IPS DF 4.7 (cell line): ENCODE measurements at regions not wholly inside any gene's neighbourhood (a gene's known extent, or its start where the extent isn't known, plus 50 kb on each side); places are given as distances from the start of the nearest gene placed in this dataset.
A peak's percentile ranks its signal among the peaks of the same experiment; 100 is the strongest.

Experiments used
- DNase-seq: peaks from one replicate; pipeline ENCODE4 v3.0.0-alpha.2; 2013; ENCODE audit warnings: low spot score; ENCODE audit errors: extremely low read depth

DNA sequence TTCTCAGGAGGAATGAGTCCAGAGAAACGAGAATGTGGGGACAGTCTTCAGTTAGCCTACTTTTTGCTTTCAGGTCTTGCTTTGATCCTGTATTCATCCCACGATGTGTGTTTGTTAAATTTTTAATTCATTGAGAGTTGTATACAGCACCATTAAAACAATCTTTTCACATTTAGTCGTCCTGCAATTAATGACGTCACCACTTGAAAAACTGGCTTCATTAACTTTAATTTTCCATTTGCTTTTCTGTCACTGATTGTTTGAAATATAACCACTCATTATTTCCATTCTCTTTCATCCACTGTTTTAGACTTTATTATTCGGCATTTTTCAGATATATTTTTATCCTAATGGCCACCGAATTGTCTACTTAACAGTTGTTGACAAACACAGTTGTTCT lies 146.9 kb downstream of the TFEC start:
- no peak for DNase-seq

DNA sequence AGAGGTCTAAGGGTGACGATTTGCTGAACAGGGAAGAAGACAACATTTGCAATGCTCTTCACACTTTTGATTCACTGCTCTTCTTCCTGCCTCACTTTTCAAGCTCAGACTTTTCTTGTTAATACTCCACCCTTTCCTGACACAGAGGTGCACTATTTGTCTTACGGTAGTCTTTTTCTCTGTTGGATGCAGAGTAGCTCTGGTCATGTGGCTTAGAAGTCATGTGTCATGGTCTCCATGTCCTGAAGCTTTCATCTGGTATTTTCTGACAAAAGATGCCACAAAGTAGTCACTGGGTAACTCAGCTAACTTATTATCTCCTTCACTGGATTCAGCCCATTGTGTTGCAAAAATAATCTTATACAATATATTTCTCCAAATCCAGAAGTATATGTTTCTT lies 149.1 kb downstream of the TFEC start:
- no peak for DNase-seq

GRCh38 chr7:115879171-115879570 lies 151.4 kb downstream of the TFEC start:
- no peak for DNase-seq

DNA sequence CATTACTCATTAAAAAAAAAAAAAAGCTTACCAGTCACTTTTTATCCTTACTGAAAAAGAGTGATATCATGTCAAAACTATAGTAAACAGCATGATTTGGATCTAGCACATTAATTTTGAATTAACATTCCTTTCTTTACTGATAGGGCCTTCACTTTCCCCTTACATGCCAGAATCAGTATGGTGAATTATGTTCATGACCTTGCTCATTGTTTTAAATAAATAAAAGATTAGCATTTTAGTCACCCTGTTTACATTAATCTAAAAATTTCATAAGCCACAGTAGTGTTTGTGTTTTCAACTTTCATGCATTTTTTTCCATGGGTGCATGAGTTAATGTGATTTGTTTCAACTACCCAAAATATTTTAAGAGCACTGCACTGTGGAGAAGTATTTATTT lies 160.8 kb downstream of the TFEC start:
- DNase-seq = no peak

GRCh38 chr7:115869190-115869589 lies 161.4 kb downstream of the TFEC start:
- no peak for DNase-seq

GRCh38 chr7:115868369-115868768 lies 162.2 kb downstream of the TFEC start:
- DNase-seq = no peak

- DNase-seq = no peak
Measured at GRCh38 chr7:115864082-115864481, 166.5 kb downstream of the TFEC start.

DNA sequence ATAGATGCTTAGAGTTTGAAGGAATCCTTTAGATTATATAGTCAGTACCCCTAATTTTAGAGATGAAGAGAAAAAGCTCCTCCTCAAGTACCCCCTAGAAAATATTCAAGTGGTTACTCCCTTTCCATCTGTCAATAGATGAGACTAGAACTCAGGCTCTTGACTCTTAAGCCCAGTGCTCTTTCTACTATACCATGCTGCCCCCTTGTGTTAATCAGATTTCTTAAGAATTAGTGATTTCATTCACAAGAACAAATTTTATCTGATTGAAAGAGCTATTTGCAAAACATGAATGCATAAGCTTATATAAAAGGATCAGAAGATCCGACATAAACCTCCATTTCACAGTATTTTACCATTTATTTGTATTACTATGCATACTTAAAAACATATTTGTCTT lies 179.3 kb downstream of the TFEC start:
- DNase-seq = peak; percentile 36

DNA sequence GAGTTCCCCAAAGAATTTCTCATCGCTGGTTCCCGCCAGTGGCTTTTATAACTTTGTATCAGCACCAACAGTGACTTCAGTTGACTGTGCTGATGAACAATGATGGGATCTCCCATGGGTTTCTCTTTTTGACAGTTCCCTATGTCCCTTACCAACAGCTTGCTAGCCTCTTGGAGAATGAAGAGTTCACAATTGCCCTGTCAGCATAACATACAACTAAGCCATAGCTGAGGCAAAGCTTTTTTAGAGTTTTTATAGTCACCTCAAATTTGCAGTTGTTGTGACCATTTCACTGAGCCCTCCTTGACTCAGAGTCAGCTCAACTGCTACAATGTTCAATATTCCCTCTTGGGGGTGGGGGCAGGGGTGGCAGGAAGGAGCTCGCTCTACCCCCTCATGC lies 179.8 kb downstream of the TFEC start:
- DNase-seq = no peak

DNA sequence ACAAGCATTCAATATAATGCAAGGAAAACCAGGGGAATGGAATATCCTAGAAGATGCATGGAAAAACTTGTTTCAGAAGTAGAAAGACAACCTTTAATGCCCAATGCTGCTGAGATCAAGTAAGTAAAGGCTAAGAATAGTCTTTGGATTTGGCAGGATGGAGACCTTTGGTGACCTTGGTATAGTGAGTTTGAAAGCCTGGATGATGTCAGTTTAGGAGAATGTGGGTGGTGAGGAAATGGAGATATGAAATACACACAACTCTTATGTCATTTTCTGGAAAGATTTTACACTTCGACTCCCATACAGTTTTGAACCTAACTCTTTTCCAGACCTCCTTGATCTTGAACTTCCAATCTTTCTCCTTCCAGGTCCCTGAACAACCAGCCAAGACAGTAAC lies 185.7 kb downstream of the TFEC start:
- no peak for DNase-seq

GRCh38 chr7:115840702-115841101 lies 189.9 kb downstream of the TFEC start:
- no peak for DNase-seq

DNA sequence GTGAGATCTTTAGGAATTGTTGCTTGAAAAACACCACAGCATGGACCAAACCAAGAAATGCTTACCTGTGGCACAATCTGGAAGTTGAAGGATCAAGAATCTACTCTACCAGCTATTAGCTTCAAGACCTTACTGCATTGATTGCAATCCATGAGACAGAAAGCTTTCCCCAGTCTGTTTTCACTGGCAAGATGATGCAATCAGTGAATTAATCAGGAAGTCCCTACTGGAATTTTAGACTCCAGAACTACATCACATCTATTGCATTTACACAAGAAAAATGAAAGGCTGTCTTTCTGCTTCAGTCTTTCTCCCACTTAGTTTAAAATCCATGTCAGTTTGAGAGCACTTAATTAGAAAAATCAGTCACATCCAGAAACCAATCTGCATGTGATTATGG lies 191.7 kb downstream of the TFEC start:
- no peak for DNase-seq

DNA sequence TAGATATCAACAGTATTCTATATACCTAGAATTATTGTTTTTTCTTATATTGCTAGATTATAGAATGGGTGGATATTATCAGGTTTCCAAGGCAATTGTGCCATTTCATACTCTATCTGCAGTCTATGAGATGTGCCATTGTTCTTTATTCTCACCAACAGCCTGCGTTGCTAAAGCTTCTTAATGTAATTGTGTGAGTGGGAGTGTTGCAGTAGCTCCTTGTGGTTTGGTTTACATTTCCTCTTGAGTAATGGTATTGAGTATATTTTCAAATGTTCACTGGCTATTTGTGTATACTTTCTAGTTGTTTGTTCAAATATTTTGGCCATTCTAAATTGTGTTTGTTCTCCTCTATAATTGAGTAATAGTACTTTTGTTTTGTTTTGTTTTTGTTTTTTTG lies 199.2 kb downstream of the TFEC start:
- no peak for DNase-seq

DNA sequence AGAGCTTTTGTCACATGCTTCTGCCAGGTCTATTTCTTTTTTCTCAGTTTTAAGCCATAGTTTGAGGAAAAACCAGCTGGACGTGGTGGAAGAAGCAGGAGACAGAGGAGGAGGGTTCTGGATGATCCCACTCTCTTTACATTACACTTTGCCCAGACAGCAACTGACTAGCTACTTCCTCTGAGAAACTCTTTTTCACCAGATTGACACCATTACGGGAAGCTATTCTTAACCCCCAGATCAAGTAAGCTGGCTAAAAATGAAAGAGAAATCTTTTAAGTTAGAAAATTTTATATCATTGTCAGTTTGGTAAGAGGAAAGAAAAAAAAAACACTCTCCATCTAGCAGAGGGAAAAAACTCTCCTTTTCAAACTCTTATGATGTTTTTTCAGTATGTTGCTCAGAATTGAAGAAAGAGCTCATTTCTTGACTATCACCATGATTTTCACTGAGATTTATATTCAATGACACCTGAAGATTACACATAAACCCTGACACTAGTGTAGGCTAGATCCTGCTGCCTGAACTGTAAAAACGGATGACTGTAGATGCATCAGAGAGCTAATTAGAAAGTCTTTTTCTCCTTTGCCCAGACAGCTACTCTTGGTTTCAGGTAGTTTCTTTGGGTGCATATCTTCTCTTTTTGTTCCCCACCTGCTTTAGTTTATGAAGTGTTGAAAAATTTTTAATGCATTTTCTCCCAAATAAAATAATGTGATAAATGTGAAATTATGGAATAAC lies 203.1 kb downstream of the TFEC start:
- DNase-seq = no peak

GRCh38 chr7:115825456-115826115 lies 205.0 kb downstream of the TFEC start:
- no peak for DNase-seq

DNA sequence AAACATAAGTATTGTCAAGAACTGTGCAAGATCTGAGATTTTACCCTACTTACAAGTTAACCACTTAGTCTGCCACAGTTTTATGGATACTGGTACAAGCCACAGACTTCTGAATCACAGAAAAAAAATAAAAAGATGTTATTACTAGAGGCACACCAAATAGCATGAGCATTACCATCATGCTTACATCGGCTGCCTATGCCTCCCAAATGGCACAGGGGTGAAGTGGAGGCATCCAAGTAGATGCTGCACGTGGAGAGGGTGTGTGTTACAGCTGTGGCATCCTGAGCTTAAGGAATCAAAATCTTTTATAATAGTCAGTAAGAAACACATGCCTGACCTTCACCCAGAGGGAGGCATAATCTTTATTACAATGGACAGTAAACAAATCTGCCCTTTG lies 207.8 kb downstream of the TFEC start:
- DNase-seq = no peak

- no peak for DNase-seq
Measured at GRCh38 chr7:115822380-115822779, 208.2 kb downstream of the TFEC start.

DNA sequence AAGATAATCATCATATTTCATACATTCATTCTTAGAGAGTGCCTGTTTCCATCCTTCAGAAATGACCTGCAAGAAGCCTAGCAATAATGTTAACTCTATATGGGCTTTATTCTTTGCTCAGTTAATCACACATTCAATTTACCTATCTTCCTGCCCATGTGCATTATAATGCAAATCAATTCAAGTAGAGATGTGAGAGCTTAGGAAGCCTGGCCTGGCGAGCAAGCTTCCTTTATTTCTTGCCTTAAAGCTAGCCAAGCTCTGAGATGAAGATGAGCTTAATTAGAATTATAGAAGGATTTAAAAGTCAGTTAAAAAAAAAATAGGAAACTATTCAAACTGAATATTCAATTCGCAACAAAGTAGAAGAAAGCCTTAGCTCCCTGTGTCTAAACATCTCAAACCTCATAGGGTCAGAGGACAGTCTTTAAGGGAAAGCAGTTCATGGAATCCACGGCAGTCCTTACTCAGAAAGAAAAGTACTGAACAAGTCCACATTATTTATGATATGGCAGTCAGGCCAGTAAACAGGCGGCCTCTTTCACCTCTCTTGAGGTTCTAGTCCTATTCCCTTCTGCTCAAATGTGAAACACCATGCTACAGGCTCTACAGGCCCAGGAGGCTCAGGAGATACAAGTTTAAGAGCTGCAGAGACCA lies 214.1 kb downstream of the TFEC start:
- peak; percentile 22 for DNase-seq

DNA sequence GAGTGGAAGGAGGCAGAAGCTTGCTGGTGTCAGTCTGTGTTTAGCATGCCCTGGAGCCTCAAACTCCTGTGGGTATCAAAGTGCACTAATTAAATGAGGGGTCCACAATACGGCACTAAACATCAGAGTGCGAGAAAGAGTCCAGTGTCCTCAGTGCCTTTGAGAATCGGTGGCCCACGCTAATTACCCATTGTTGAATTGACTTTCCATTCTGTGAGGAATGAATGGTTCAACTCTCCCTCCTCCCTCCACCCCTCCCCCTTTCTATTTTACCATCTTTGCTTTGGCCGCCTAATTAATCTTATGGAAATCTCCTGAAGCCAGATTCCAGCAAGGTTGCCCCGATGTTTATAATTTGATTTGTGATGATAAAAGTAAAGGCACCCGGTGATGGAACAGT lies 217.8 kb downstream of the TFEC start:
- DNase-seq = no peak

- no peak for DNase-seq
Measured at GRCh38 chr7:115805458-115805857, 225.1 kb downstream of the TFEC start.

GRCh38 chr7:115802415-115802814 lies 228.1 kb downstream of the TFEC start:
- DNase-seq = no peak

- no peak for DNase-seq
Measured at GRCh38 chr7:115799430-115799829, 231.1 kb downstream of the TFEC start.
